HL-60/S4 treated with retinoic acid at 250 ng/mL for 4 days and 3 days (cell line): ENCODE measurements at regions not wholly inside any gene's neighbourhood (a gene's known extent, or its start where the extent isn't known, plus 50 kb on each side); places are given as distances from the start of the nearest gene placed in this dataset.

ENCODE experiments used
- in situ Hi-C: fragments of 300-500 bp; cut with MboI; formaldehyde crosslinking; loops from 2 replicates; pipeline ENCODE4 v1.7.0; 2022; ENCODE audit warnings: low sequenced_read_pairs

DNA sequence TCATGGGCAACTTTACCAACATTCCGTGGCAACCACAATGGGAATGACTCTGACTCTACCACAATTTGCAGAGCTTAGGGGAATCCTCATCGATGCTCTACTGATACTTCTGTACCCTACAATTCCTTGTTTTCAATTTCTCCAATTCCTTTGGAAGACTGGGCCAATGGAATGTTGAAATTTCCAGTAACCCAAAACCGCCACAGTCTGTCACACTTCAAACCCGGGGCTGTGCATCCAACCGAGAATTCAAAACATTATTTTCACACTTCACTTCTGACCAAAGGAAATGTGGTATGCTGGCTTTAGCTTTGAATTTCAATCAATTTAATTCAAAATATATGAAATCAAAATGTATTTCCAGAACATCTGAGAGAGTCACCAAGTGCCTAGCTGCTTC lies 951.4 kb downstream of the VRK1 start:
- in situ Hi-C loops, result no loop called here

DNA sequence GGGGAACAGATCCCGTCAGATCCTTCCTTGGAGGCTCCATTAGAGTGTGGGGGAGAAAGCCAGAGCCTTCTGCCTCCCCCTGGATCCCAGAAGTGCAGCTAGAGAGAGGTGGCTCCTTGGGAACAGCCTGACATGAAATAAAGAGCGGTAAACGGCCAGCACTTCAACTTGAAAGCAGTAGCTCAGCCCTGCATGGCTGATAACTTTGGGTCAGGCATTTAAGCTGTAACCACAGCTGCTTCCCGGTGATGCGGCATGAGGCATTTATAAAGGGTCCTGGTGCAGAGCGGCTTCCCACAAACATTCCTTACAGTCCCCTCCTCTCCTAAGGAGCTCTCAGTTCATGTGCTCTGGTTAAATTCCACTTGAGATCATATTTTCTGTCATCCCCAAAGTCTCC lies 960.3 kb downstream of the VRK1 start:
- in situ Hi-C loops, result no loop called here

- in situ Hi-C loops, result no loop called here
Observed at GRCh38 chr14:97760050-97760449, 962.9 kb downstream of the VRK1 start.

- in situ Hi-C loops, result no loop called here
Observed at GRCh38 chr14:97762386-97762785, 965.2 kb downstream of the VRK1 start.

- in situ Hi-C loops, result no loop called here
Observed at GRCh38 chr14:97771340-97772045, 974.3 kb downstream of the VRK1 start.

- in situ Hi-C loops, result no loop called here
Observed at GRCh38 chr14:97773598-97773997, 976.4 kb downstream of the VRK1 start.

DNA sequence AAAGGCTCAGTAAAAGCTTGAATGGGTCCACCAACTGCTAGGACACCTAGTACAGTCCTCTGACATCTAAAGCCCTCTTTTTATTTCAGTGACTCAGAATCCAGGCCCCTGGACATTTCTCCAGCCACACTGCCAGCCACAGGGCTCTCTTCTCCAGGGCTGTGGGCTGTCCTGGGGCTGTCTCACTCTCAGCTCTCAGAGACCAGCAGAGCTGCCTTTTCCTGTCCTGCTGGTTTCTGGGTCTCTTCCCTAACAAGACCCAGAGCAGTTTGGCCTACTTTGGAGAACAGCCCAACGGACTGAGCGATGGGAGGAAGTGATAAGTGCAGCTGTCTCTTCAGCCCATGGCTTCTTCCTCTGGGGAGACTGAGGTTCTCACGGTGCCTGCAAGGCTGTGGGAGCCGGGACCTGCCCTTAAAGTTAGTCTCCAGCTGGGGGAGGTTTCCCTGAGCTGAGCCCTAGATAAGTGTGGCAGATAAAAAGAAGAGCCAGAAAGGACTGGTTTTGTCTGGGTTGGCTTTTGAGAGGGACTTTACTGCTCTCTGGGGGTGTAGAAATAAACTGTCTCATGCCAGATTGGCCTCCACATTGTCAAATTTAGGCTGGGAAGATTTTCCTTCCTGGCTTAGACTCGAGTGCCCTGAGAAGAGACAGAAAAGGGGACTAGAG lies 979.8 kb downstream of the VRK1 start:
- in situ Hi-C loops, result no loop called here

GRCh38 chr14:97777622-97778355 lies 980.6 kb downstream of the VRK1 start:
- in situ Hi-C loops, result no loop called here

DNA sequence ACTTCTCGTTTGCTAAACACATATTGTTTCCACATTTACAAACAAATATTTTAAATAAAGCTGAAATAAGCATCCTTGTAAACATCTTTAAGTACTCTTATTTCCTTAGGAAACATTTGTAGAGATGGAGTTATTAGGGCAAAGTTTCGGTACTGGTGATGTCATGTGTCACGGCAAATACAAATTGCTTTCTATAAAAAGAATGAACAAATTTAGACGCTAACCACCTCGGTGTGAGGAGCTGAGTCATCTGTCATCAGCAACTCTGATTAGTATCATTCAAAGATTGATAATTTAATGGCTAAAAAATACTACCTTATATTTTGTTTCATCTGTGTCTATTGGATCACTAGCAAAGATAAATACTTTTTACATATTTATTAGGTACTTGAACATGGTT lies 982.0 kb downstream of the VRK1 start:
- in situ Hi-C loops, result no loop called here

DNA sequence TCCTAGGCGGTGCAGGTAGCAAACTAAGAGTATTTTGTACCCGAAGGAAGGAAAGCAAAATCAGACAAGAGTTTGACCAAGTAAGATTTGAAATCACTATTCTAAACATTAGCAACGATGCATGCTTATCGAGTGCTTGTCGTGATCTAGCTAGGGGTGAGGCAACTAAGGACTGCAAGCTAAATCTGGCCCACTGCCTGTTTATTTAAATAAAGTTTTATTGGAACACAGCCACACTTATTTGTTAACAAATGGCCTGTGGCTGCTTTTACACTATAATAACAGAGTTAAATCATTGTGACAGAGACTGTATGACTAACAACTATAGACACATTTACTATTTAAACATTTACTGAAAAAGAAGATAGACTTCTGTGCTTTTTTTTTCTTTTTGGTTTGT lies 983.6 kb downstream of the VRK1 start:
- in situ Hi-C loops, result no loop called here

GRCh38 chr14:97781961-97782360 lies 984.8 kb downstream of the VRK1 start:
- in situ Hi-C loops, result no loop called here

- in situ Hi-C loops, result no loop called here
Observed at GRCh38 chr14:97782871-97783414, 985.8 kb downstream of the VRK1 start.

DNA sequence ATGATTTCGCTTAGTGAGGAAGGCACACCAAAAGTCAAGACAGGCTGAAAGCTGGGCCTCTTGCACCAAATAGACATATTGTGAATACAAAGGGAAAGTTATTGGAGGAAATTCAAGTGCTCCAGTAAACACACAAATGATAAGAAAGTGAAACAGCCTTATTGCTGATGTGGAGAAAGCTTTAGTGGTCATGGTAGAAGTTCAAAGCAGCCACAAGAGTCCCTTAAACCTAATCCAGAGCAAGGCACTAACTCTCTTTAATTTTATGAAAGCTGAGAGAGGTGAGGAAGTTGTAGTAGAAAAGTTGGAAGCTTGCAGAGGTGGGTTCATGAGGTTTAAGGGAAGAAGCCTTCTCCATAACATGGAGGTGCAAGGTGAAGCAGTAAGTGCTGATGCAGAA lies 988.3 kb downstream of the VRK1 start:
- in situ Hi-C loops, result no loop called here

DNA sequence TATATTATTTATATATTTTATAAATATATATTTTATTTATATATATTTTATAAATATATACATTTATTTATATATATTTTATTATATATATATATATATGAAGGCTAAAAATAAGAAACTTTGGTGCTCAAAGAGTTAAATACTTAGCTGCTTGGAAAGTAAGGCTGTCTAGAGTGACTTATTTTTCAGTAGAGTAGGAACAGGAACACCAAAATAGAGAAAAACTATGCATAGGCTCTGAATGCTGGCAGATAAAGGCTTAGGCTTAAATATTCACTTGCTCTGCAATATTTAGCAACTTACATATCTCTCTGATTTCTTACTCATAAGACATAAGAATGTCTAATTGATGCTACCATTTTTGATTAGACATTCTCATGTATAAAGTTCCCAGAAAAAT lies 991.2 kb downstream of the VRK1 start:
- in situ Hi-C loops, result no loop called here

- in situ Hi-C loops, result no loop called here
Observed at GRCh38 chr14:97788846-97789526, 991.8 kb downstream of the VRK1 start.

DNA sequence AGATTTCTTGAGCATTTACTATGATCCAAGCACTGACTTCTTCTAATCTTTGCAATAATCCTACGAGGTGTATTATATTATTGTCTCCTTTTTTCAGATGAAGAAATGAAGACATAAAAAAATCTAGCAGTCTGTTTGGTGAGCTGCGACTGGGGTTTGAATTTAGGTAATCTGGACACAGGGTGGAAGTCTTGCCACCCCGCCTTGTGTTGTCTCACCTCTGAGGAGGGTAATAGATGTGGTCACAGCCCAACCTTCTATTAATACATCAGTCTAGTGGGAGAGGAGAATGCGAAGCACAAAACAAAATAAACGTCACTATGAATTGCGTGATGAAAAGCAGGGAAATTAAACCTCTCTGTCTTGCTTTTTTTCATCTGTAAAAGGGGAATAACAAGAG lies 993.9 kb downstream of the VRK1 start:
- in situ Hi-C loops, result no loop called here

- in situ Hi-C loops, result no loop called here
Observed at GRCh38 chr14:97791906-97792305, 994.7 kb downstream of the VRK1 start.

GRCh38 chr14:97796511-97796910 lies 999.3 kb downstream of the VRK1 start:
- in situ Hi-C loops, result no loop called here

GRCh38 chr14:97798176-97798575 lies 1001.0 kb downstream of the VRK1 start:
- in situ Hi-C loops, result no loop called here

DNA sequence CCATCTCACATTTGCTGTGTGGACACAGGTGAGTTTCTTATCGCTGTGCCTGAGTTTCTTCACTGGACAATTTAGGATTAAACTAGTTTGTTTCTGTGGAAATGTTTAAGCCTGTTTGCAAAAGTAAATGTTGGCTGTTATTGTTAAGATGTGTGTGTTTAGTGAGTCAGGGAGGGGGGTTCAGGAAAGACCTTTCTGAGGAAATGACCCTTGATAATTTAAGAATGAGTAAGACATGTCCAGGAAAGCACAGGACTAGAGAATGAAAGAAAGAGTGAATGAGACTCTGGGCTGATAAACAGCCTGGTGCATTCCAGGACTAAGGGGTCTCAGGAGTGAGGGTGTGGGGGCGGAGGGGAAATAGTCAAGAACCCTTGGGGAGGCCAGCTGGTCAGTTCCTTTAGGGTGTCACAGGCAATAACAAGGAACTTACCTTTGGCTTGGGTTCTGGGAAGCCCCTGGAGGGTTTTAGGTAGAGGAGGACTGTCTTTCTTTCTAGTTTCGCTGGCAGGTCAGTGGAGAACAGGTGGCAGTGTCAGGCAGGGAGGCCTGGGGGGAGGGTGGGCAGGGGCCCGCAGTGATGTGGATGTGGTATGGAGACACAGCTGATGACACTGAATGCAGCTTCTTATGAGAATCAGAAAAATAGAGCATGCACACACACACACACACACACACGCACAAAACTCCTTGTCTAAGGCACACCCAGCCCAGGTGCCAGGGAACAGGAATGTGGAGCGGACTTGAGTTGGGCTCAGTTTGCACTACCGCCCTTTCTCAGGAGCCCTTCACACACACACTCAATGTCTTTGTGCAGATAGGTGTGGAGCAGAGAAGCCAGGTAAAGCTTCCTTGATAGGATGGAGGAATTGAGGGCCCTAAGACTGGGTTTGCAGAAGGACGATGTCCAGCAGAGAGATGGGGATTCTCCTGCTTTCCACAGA lies 1005.5 kb downstream of the VRK1 start:
- in situ Hi-C loops, result no loop called here
